Parathyroid adenoma (tissue), 2 donors: ENCODE measurements at regions not wholly inside any gene's neighbourhood (a gene's known extent, or its start where the extent isn't known, plus 50 kb on each side); places are given as distances from the start of the nearest gene placed in this dataset.
A peak's percentile ranks its signal among the peaks of the same experiment; 100 is the strongest.

Experiments used
- H2AFZ ChIP-seq: fragments of 300-600 bp; sonication (generic); one replicate; pipeline ENCODE4 v1.7.0; 2017; ENCODE audit warnings: antibody characterized with exemption, mild to moderate bottlenecking
- H3K27ac ChIP-seq: fragments of 300-600 bp; sonication (generic); one replicate; pipeline ENCODE4 v1.7.0; 2017
- H3K27me3 ChIP-seq: fragments of 300-600 bp; sonication (generic); one replicate; pipeline ENCODE4 v1.7.0; 2017; ENCODE audit warnings: low read length; ENCODE audit not compliant: control insufficient read depth, insufficient read depth
- H3K36me3 ChIP-seq: fragments of 300-600 bp; sonication (generic); one replicate; pipeline ENCODE4 v1.7.0; 2017; ENCODE audit warnings: low read length; ENCODE audit not compliant: control insufficient read depth, insufficient read depth
- H3K4me1 ChIP-seq: fragments of 300-600 bp; sonication (generic); one replicate; pipeline ENCODE4 v1.7.0; 2017; ENCODE audit warnings: control low read depth
- H3K4me2 ChIP-seq: fragments of 300-600 bp; sonication (generic); one replicate; pipeline ENCODE4 v1.7.0; 2017; ENCODE audit warnings: low read length
- H3K4me3 ChIP-seq: fragments of 300-600 bp; sonication (generic); one replicate; pipeline ENCODE4 v1.7.0; 2017; ENCODE audit warnings: low read depth, low read length
- H3K79me2 ChIP-seq: fragments of 300-600 bp; sonication (generic); one replicate; pipeline ENCODE4 v1.7.0; 2017; ENCODE audit warnings: control low read depth
- H3K9ac ChIP-seq: fragments of 300-600 bp; sonication (generic); one replicate; pipeline ENCODE4 v1.7.0; 2017; ENCODE audit warnings: mild to moderate bottlenecking
- H3K9me3 ChIP-seq: fragments of 300-600 bp; sonication (generic); one replicate; pipeline ENCODE4 v1.7.0; 2017; ENCODE audit warnings: low read length; ENCODE audit not compliant: control insufficient read depth
- CTCF ChIP-seq: fragments of 300-600 bp; sonication (generic); IDR thresholded peaks from one replicate; pipeline ENCODE4 v1.7.0; 2017; ENCODE audit warnings: antibody characterized with exemption, mild to moderate bottlenecking
- donor health status: primary hyperparathyroidism.

- Histone ChIP-seq H3K9ac (no peak overlapping the region), H3K4me2 (no peak overlapping the region), H3K79me2 (no peaks in the 10 kb centered on the region), H3K27ac (no peak overlapping the region), H3K9me3 (no peaks in the 10 kb centered on the region), H3K36me3 (no peaks in the 10 kb centered on the region), H3K4me3 (no peak overlapping the region), H3K4me1 (no peaks in the 10 kb centered on the region), H2AFZ (no peak overlapping the region), H3K27me3 (no peaks in the 10 kb centered on the region)
- no peak for TF ChIP-seq CTCF
These were observed 609.1 kb downstream of the UTRN start for GRCh38 chr6:144894240-144894639.

DNA sequence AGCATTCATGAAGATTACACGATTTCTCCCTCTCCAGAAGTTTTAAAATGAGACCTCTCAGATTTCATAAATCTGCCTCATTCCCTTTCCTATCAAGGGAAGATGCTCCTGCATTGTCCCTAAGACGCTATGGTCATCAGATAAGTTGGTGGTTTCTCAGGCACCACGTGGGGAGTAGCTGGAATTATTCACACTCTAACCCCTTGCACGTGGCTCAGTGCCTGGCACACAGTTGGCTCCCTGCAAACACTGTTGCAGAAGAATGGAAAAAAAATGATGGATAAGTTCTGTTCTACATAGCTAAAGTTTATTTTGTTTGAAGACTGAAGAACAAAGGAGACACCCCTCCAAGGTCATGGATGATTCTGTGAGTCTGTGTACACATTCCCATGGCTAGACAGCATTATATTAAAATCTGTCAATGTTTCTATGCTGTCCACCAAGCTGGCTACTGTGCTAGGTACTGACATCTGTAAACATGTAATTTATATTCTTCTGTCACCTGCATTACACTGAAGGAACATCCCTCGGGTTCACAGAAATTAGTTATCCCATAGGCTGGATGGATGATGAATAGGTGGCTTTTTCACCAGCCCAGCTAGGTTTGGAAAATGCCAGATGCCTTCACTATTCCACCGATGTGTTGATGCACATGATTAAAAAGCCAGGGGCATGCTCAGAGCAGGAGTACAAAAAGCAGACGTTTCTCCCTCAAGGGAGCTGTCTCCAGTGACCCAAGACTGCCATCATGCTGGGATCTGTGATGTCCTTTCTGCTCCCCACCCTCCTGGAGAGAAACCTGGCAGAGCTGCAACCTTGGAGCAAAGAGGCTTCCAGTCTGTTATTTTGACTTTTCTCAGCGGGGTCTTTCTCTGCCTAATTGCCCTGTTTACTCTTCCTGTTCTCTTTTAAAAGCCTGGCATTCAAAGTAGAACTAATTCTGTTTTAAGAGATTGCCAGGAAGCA is 610.5 kb downstream of the UTRN start:
- Histone ChIP-seq H3K79me2 (no peaks in the 10 kb centered on the region), H3K27ac (no peak overlapping the region), H3K4me3 (no peak overlapping the region), H3K4me2 (no peak overlapping the region), H2AFZ (peak overlapping the region; percentile 40), H3K27me3 (no peaks in the 10 kb centered on the region), H3K36me3 (no peaks in the 10 kb centered on the region), H3K9ac (no peak overlapping the region), H3K9me3 (no peaks in the 10 kb centered on the region), H3K4me1 (no peaks in the 10 kb centered on the region)
- TF ChIP-seq CTCF = no peak

DNA sequence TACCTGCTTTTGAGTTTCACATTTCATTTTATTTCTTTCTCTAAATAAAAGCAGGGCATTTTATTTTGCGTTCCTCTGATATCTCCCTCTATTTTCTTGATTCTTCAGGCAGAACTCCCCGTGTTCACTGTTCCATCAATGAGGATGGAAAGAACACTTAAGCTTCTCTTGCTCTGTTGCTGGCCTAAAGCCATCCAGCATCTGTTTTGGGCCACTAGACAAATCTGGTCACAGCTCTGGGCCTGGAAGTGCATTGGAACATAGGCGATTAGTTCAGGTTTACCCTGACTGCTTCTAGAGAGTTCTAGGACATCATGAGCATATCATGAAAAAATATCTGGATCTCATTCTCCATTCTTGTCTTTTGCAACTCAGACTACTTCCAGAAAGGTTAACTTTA is 611.2 kb downstream of the UTRN start:
- no peak for TF ChIP-seq CTCF
- Histone ChIP-seq H3K9ac (no peak overlapping the region), H3K36me3 (no peaks in the 10 kb centered on the region), H3K27me3 (no peaks in the 10 kb centered on the region), H3K4me3 (no peak overlapping the region), H3K27ac (no peak overlapping the region), H2AFZ (peak overlapping the region; percentile 40), H3K4me1 (no peaks in the 10 kb centered on the region), H3K4me2 (no peak overlapping the region), H3K79me2 (no peaks in the 10 kb centered on the region), H3K9me3 (no peaks in the 10 kb centered on the region)

DNA sequence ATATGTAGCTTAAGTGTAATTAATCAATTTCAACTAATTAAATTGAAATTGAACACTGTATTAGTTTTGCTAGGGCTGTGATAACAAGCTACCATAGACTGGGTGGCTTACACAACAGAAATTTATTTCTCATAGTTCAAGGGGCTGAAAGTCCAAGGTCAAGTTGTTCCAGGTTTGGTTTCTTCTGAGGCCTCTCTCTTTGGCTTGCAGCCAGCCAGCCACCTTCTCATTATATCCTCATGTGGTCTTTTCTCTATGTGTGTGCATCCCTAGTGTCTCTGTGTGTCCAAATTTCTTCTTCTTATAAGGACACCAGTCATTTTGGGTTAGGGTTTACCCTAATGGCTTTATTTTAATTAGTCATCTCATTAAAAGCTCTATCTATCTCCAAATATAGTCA is 611.7 kb downstream of the UTRN start:
- no peaks in the 10 kb centered on the region for H3K79me2 ChIP-seq
- no peak overlapping the region for H3K4me2 ChIP-seq
- no peak overlapping the region for H3K27ac ChIP-seq
- H3K36me3 ChIP-seq = no peaks in the 10 kb centered on the region
- H3K4me1 ChIP-seq = no peaks in the 10 kb centered on the region
- H3K9me3 ChIP-seq = no peaks in the 10 kb centered on the region
- H2AFZ ChIP-seq = no peak overlapping the region
- no peak overlapping the region for H3K4me3 ChIP-seq
- no peak for TF ChIP-seq CTCF
- no peaks in the 10 kb centered on the region for H3K27me3 ChIP-seq
- no peak overlapping the region for H3K9ac ChIP-seq

DNA sequence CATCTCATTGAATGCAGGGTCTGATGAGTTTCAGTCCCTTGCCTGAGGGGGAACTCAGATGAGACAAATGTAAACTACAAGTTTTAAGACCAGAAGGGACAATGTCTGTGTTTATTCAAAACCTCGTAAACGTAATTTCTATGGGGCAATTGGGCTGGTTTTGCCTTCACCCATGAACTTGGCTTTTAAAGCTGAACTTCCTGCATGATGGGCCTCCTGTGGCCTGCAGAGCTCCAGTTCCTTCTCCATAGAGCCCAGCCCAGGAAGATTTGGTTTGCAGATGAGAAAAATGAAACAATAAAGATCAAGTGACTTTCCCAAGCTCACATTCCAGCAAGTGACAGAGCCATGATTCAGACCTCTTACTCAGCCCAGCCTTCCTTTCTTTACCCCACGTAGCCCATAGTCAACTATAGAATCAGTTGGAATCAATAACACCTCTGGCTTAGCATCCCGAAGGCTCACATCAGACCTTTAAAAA is 612.3 kb downstream of the UTRN start:
- no peaks in the 10 kb centered on the region for H3K36me3 ChIP-seq
- no peak overlapping the region for H2AFZ ChIP-seq
- H3K4me2 ChIP-seq = no peak overlapping the region
- H3K9me3 ChIP-seq = no peaks in the 10 kb centered on the region
- no peaks in the 10 kb centered on the region for H3K79me2 ChIP-seq
- no peak overlapping the region for H3K9ac ChIP-seq
- no peaks in the 10 kb centered on the region for H3K27me3 ChIP-seq
- no peaks in the 10 kb centered on the region for H3K4me1 ChIP-seq
- TF ChIP-seq CTCF = no peak
- H3K27ac ChIP-seq = no peak overlapping the region
- no peak overlapping the region for H3K4me3 ChIP-seq
